Central memory CD8-positive, alpha-beta T cell (primary cell): ENCODE measurements at regions not wholly inside any gene's neighbourhood (a gene's known extent, or its start where the extent isn't known, plus 50 kb on each side); places are given as distances from the start of the nearest gene placed in this dataset.

Source experiments
- ATAC-seq: fragments of 150-1000 bp; cut with Tn5 transposase; replicated peaks from 2 replicates; pipeline ENCODE4 v1.10.0; 2022; ENCODE audit warnings: mild to moderate bottlenecking, moderate FRiP score, moderate number of reproducible peaks; ENCODE audit not compliant: poor library complexity, severe bottlenecking; ENCODE audit errors: extremely low read depth
- DNase-seq, 2 donors: peaks; one replicate each; pipeline ENCODE4 v3.0.0; 2021; ENCODE audit warnings: low spot score in 2 of 2
- H3K27ac Mint-ChIP-seq: one replicate; pipeline ENCODE4 v1.8.0; 2022; ENCODE audit warnings: low read depth, mild to moderate bottlenecking, moderate library complexity, mixed read lengths
- H3K27me3 Mint-ChIP-seq: one replicate; pipeline ENCODE4 v1.8.0; 2022; ENCODE audit warnings: mixed read lengths
- H3K36me3 Mint-ChIP-seq: one replicate; pipeline ENCODE4 v1.8.0; 2022; ENCODE audit warnings: mild to moderate bottlenecking, moderate library complexity, mixed read lengths; ENCODE audit not compliant: insufficient read depth
- H3K4me1 Mint-ChIP-seq: one replicate; pipeline ENCODE4 v1.8.0; 2022; ENCODE audit warnings: mixed read lengths
- H3K4me3 Mint-ChIP-seq: one replicate; pipeline ENCODE4 v1.8.0; 2022; ENCODE audit warnings: mild to moderate bottlenecking, moderate library complexity, mixed read lengths
- H3K9me3 Mint-ChIP-seq: one replicate; pipeline ENCODE4 v1.8.0; 2022; ENCODE audit warnings: mixed read lengths

DNA sequence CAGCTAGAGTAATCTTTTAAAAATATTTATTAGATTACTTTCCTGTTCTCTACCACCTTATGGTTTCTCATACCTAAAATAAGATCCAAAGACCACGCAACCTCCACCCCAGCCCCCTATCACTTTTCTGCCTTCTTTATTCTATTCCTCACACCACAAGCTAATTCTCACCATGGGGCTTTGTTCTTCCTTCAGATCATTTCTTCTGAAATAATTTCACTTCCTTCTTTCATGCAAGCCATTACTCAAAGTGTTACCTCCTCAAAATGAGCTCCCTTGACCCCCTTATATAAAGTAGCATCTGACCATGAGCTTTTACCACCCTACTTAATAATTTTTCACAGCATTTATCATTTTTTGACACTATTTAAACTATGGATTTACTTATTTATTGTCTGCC, 233.2 kb upstream of the TMCO5A start:
- Mint-ChIP-seq H3K27ac (no peak overlapping the region), H3K9me3 (no peaks in the 10 kb centered on the region), H3K27me3 (no peaks in the 10 kb centered on the region), H3K4me1 (no peaks in the 10 kb centered on the region), H3K4me3 (no peak overlapping the region), H3K36me3 (no peaks in the 10 kb centered on the region)
- ATAC-seq (no peak), DNase-seq (no peak)

DNA sequence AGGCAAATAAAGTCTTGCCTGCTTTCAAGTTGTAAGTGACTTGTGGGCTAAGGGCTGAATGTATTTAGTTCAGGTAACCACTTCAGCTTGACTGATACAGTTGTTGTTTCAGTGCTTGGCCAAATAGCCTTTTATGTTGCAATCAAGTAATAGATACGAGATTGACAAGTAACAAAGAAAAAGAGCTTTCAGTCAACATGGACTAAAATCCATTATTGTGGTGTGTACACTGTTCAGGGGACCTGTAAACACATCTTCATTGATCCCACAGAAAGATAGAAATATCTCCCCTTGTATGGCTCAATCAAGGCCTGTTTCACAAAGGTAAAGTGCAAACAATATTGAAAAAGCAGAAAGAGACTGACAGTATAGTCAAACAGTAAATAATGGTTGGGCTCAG, 224.8 kb upstream of the TMCO5A start:
- H3K36me3 Mint-ChIP-seq = no peaks in the 10 kb centered on the region
- H3K27ac Mint-ChIP-seq = no peak overlapping the region
- H3K27me3 Mint-ChIP-seq = no peaks in the 10 kb centered on the region
- H3K4me1 Mint-ChIP-seq = no peaks in the 10 kb centered on the region
- DNase-seq = no peak
- H3K9me3 Mint-ChIP-seq = peaks cover 6% of the 10 kb centered on the region
- no peak for ATAC-seq
- H3K4me3 Mint-ChIP-seq = no peak overlapping the region

DNA sequence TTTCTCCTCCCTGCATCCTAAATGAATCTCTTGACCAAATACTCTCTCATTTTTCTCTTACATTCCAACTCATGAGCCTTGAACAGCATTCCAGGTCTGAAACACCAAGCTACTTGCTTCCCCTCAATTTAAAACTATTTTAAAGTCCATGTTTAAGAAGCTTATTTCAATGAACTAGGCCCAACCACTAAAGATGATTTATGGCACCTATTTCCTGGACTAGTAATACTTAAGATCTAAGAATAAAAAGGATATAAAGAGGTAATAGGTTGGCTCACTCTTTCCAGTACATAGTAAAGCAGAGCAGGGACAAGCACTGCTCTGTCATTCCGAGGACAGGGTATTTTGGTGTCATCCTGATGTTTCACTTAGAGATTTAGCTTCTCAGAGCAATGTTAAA, 219.3 kb upstream of the TMCO5A start:
- no peaks in the 10 kb centered on the region for H3K4me1 Mint-ChIP-seq
- no peak for ATAC-seq
- peaks cover 11% of the 10 kb centered on the region for H3K9me3 Mint-ChIP-seq
- no peak for DNase-seq
- no peak overlapping the region for H3K27ac Mint-ChIP-seq
- H3K4me3 Mint-ChIP-seq = no peak overlapping the region
- no peaks in the 10 kb centered on the region for H3K27me3 Mint-ChIP-seq
- no peaks in the 10 kb centered on the region for H3K36me3 Mint-ChIP-seq

DNA sequence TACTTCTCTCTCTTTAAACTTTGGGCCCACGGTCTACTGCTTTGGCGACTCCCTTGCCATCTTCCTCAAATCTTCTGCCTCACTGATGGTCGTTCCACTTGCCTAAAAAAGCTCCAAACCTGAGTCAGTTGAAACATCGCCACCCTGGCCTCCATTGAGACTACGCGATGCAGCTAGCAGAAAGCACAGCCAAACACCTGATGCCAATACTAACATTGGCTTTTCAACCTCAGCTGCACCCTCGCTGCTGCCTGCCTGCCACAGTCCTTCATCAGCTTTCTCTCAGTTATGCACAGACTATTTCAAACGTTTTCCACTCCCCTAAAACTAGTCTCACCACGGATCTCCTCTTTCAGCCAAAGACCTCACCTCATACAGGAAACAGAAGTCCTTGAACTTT, 214.2 kb upstream of the TMCO5A start:
- ATAC-seq (no peak), DNase-seq (no peak)
- Mint-ChIP-seq H3K9me3 (peaks cover 10% of the 10 kb centered on the region), H3K27me3 (no peaks in the 10 kb centered on the region), H3K4me1 (no peaks in the 10 kb centered on the region), H3K36me3 (no peaks in the 10 kb centered on the region), H3K4me3 (no peak overlapping the region), H3K27ac (no peak overlapping the region)

- no peak for DNase-seq
- Mint-ChIP-seq H3K4me1 (no peaks in the 10 kb centered on the region), H3K9me3 (no peaks in the 10 kb centered on the region), H3K36me3 (no peaks in the 10 kb centered on the region), H3K4me3 (no peak overlapping the region), H3K27ac (no peak overlapping the region), H3K27me3 (peaks cover 12% of the 10 kb centered on the region)
- ATAC-seq = no peak
Observed at GRCh38 chr15:37731146-37731746, 203.2 kb upstream of the TMCO5A start.

- H3K36me3 Mint-ChIP-seq = no peaks in the 10 kb centered on the region
- peaks cover 8% of the 10 kb centered on the region for H3K27me3 Mint-ChIP-seq
- no peaks in the 10 kb centered on the region for H3K4me1 Mint-ChIP-seq
- ATAC-seq = no peak
- DNase-seq = no peak
- H3K4me3 Mint-ChIP-seq = no peak overlapping the region
- H3K9me3 Mint-ChIP-seq = no peaks in the 10 kb centered on the region
- H3K27ac Mint-ChIP-seq = no peak overlapping the region
Observed at GRCh38 chr15:37733628-37734027, 200.8 kb upstream of the TMCO5A start.

- peaks cover 4% of the 10 kb centered on the region for H3K9me3 Mint-ChIP-seq
- H3K27ac Mint-ChIP-seq = no peak overlapping the region
- H3K27me3 Mint-ChIP-seq = peaks cover 12% of the 10 kb centered on the region
- no peaks in the 10 kb centered on the region for H3K4me1 Mint-ChIP-seq
- no peak for DNase-seq
- H3K4me3 Mint-ChIP-seq = no peak overlapping the region
- no peaks in the 10 kb centered on the region for H3K36me3 Mint-ChIP-seq
- ATAC-seq = no peak
Observed at GRCh38 chr15:37740623-37741141, 193.8 kb upstream of the TMCO5A start.

DNA sequence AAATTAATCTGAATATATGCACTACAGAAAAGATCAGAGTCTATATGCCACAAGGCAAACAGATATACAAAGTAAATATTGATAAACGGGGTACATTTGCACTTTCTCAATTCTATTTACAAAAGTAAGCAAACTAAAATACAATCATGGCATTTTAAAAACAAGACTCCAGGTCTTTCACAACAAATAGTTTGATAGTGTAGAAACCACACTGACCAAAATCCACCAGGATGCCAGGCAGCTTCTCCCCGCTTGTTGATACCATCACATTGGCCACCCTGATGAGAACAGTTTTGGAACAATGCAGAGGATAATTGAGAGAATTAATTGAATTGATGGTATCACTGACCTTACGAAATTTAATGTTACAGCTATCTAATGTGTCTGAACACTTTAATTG, 190.6 kb upstream of the TMCO5A start:
- no peak for ATAC-seq
- H3K9me3 Mint-ChIP-seq = peaks cover 15% of the 10 kb centered on the region
- DNase-seq = no peak
- no peak overlapping the region for H3K4me3 Mint-ChIP-seq
- no peaks in the 10 kb centered on the region for H3K4me1 Mint-ChIP-seq
- H3K27ac Mint-ChIP-seq = no peak overlapping the region
- peaks cover 16% of the 10 kb centered on the region for H3K27me3 Mint-ChIP-seq
- H3K36me3 Mint-ChIP-seq = no peaks in the 10 kb centered on the region

DNA sequence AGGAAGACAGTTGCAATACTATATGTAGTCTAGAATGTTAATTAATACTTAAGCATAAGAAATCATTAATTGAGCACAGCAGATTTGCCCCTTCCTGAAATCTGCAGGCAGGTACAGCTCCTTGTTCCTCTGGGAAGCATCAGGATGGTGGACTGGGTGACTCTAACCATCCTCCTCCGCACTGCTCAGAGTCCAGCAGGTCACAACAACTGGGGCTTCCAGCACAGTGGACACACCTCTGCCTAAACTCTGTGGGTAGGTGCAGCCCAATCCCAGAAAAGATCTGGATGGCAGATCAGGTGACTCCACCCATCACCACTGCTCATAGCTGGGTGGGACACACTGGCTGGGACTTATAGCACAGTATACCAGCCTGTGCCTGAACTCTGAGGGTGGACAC, 189.9 kb upstream of the TMCO5A start:
- Mint-ChIP-seq H3K27me3 (peaks cover 16% of the 10 kb centered on the region), H3K4me1 (no peaks in the 10 kb centered on the region), H3K27ac (no peak overlapping the region), H3K9me3 (peaks cover 15% of the 10 kb centered on the region), H3K36me3 (no peaks in the 10 kb centered on the region), H3K4me3 (no peak overlapping the region)
- no peak for ATAC-seq
- DNase-seq = no peak

DNA sequence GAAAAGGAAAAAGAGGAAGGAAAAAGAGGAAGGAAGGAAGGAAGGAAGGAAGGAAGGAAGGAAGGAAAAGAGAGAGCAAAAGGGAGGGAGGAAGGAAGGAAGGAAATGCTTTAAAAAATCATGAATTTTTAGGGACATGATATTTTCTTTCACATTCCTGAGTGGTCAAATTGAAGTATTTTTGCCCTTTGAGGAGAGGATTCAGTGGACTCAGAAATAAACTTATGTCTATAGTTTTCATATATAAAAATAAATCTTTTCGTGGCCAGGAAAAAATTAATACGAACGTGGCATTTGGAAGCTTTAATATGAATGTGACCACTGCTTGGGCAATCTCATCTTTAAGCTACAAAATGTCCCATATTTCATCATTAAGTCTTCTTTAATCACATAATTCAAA, 183.0 kb upstream of the TMCO5A start:
- ATAC-seq (no peak), DNase-seq (no peak)
- H3K36me3 Mint-ChIP-seq = no peaks in the 10 kb centered on the region
- H3K4me1 Mint-ChIP-seq = no peaks in the 10 kb centered on the region
- peaks cover 5% of the 10 kb centered on the region for H3K27me3 Mint-ChIP-seq
- H3K27ac Mint-ChIP-seq = no peak overlapping the region
- no peak overlapping the region for H3K4me3 Mint-ChIP-seq
- peaks cover 7% of the 10 kb centered on the region for H3K9me3 Mint-ChIP-seq

- ATAC-seq (no peak), DNase-seq (no peak)
- Mint-ChIP-seq H3K36me3 (no peaks in the 10 kb centered on the region), H3K27me3 (peaks cover 17% of the 10 kb centered on the region), H3K4me1 (no peaks in the 10 kb centered on the region), H3K9me3 (no peaks in the 10 kb centered on the region), H3K27ac (no peak overlapping the region), H3K4me3 (no peak overlapping the region)
Observed at GRCh38 chr15:37756407-37756806, 178.0 kb upstream of the TMCO5A start.

DNA sequence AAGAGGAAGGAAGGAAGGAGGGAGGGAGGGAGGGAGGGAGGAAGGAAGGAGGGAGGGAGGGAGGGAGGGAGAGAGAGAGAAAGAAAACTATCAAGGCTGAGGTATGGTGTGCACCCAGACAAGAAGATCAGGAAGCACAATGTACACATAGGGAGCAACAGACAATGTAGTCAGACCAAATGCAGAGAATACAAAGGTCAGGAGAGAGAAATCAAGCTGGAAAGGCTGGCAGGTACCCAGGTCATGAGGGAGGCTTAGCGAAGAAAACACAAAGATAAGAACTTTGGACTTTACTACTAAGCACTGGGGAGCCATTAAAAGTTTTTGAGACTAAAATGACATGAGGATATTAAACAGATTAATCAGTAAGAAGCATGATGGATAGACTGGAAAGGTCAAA, 176.0 kb upstream of the TMCO5A start:
- no peak overlapping the region for H3K27ac Mint-ChIP-seq
- no peaks in the 10 kb centered on the region for H3K36me3 Mint-ChIP-seq
- H3K9me3 Mint-ChIP-seq = no peaks in the 10 kb centered on the region
- H3K4me3 Mint-ChIP-seq = no peak overlapping the region
- no peaks in the 10 kb centered on the region for H3K4me1 Mint-ChIP-seq
- peaks cover 17% of the 10 kb centered on the region for H3K27me3 Mint-ChIP-seq
- DNase-seq (no peak), ATAC-seq (no peak)

DNA sequence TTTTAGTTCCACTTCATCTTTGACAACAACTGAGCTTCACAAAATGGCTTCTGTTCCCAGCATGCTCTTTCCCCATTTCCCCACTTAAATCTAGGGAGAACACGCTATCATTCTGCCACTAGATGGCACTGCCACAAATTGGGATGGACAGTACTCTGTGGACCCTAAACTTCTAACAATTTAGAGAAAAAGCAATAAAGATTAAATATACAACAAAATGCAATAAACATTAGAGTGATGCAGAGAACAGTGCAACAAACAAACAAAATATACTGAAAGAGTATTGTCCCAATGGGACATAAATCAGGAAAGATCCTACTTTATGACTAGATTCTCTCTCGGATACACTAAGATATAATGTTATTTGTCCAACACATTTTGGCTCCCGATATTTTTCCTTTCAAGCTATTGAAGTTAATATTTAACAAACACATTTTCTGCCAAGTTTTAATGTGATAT, 169.7 kb upstream of the TMCO5A start:
- H3K4me3 Mint-ChIP-seq = no peak overlapping the region
- H3K27ac Mint-ChIP-seq = no peak overlapping the region
- no peak for DNase-seq
- H3K36me3 Mint-ChIP-seq = no peaks in the 10 kb centered on the region
- no peak for ATAC-seq
- H3K27me3 Mint-ChIP-seq = peaks cover 9% of the 10 kb centered on the region
- H3K4me1 Mint-ChIP-seq = peaks cover 12% of the 10 kb centered on the region
- H3K9me3 Mint-ChIP-seq = no peaks in the 10 kb centered on the region
